SK-N-SH treated with all-trans-retinoic acid at 6 μM for 48 hours (cell line): ENCODE measurements at regions not wholly inside any gene's neighbourhood (a gene's known extent, or its start where the extent isn't known, plus 50 kb on each side); places are given as distances from the start of the nearest gene placed in this dataset.
"Not testable (repeated sequence)": the region's sequence is repeated elsewhere in the genome, so short reads cannot be mapped to it uniquely, and the experiment has no call there.

Experiments
- ATAC-seq: fragments of 200-7000 bp; cut with Tn5 transposase; 3 replicates; pipeline ENCODE4 v1.9.1; 2020; ENCODE audit warnings: mild to moderate bottlenecking, moderate library complexity
- ARNTL ChIP-seq: fragments of 450-650 bp; formaldehyde crosslinking; IDR thresholded peaks from 2 replicates; pipeline ENCODE4 v1.5.0; 2020; ENCODE audit warnings: low read depth, mild to moderate bottlenecking, moderate library complexity, borderline replicate concordance
- BACH2 ChIP-seq: fragments of 250-450 bp; sonication (Bioruptor Pico); IDR thresholded peaks from 2 replicates; pipeline ENCODE4 v1.9.0; 2021; ENCODE audit warnings: mild to moderate bottlenecking, borderline replicate concordance
- CSDC2 ChIP-seq: fragments of 250-450 bp; sonication (Bioruptor Pico); IDR thresholded peaks from 2 replicates; pipeline ENCODE4 v1.5.0; 2020; ENCODE audit warnings: mild to moderate bottlenecking, moderate library complexity
- GLIS3 ChIP-seq: fragments of 250-450 bp; sonication (Bioruptor Pico); IDR thresholded peaks from 2 replicates; pipeline ENCODE4 v1.5.0; 2020; ENCODE audit warnings: mild to moderate bottlenecking, moderate library complexity
- ISL1 ChIP-seq: fragments of 250-450 bp; sonication (Bioruptor Pico); IDR thresholded peaks from 2 replicates; pipeline ENCODE4 v2.1.2; 2022; ENCODE audit warnings: mild to moderate bottlenecking, moderate library complexity
- OSR1 ChIP-seq: fragments of 250-450 bp; sonication (Bioruptor Pico); IDR thresholded peaks from 2 replicates; pipeline ENCODE4 v1.8.0; 2022; ENCODE audit warnings: moderate library complexity, mild to moderate bottlenecking, inconsistent platforms
- RARB ChIP-seq: fragments of 250-450 bp; sonication (Bioruptor Pico); IDR thresholded peaks from 2 replicates; pipeline ENCODE4 v1.8.0; 2021; ENCODE audit warnings: mild to moderate bottlenecking, moderate library complexity
- TCF4 ChIP-seq: fragments of 250-450 bp; sonication (Bioruptor Pico); IDR thresholded peaks from 2 replicates; pipeline ENCODE4 v1.8.0; 2021; ENCODE audit warnings: mild to moderate bottlenecking, moderate library complexity, borderline replicate concordance
- TOX ChIP-seq: fragments of 250-450 bp; sonication (Bioruptor Pico); IDR thresholded peaks from 2 replicates; pipeline ENCODE4 v1.8.0; 2021; ENCODE audit warnings: mild to moderate bottlenecking, moderate library complexity, borderline replicate concordance
- ZC3H10 ChIP-seq: fragments of 250-450 bp; sonication (Bioruptor Pico); IDR thresholded peaks from 2 replicates; pipeline ENCODE4 v1.5.1; 2021; ENCODE audit warnings: mild to moderate bottlenecking, moderate library complexity
- ZFP3 ChIP-seq: fragments of 250-450 bp; sonication (Bioruptor Pico); IDR thresholded peaks from 2 replicates; pipeline ENCODE4 v1.5.0; 2020; ENCODE audit warnings: mild to moderate bottlenecking, moderate library complexity
- ZFP30 ChIP-seq: fragments of 450-650 bp; formaldehyde crosslinking; IDR thresholded peaks from 2 replicates; pipeline ENCODE4 v1.5.0; 2022; ENCODE audit warnings: mild to moderate bottlenecking, moderate library complexity
- ZNF565 ChIP-seq: fragments of 450-650 bp; formaldehyde crosslinking; conservative IDR thresholded peaks from 2 replicates; pipeline ENCODE4 v1.5.0; 2020; ENCODE audit warnings: low read depth, mild to moderate bottlenecking, moderate library complexity
- TF ChIP-seq, protein P1 (sequence below): fragments of 250-450 bp; sonication (Bioruptor Pico); IDR thresholded peaks from 2 replicates; pipeline ENCODE4 v1.8.0; 2021; ENCODE audit warnings: low read depth, mild to moderate bottlenecking, moderate library complexity, borderline replicate concordance
- TF ChIP-seq, protein P2 (sequence below): fragments of 250-450 bp; sonication (Bioruptor Pico); IDR thresholded peaks from 2 replicates; pipeline ENCODE4 v1.5.1; 2020; ENCODE audit warnings: low read depth, mild to moderate bottlenecking, moderate library complexity
- TF ChIP-seq, protein P3 (sequence below): fragments of 250-450 bp; sonication (Bioruptor Pico); IDR thresholded peaks from 2 replicates; pipeline ENCODE4 v1.5.0; 2020; ENCODE audit warnings: mild to moderate bottlenecking, moderate library complexity
- TF ChIP-seq, protein P4 (sequence below): fragments of 250-450 bp; sonication (Bioruptor Pico); IDR thresholded peaks from 2 replicates; pipeline ENCODE4 v1.8.0; 2020; ENCODE audit warnings: mild to moderate bottlenecking, moderate library complexity, borderline replicate concordance
- TF ChIP-seq, protein P5 (sequence below): fragments of 250-450 bp; sonication (Bioruptor Pico); IDR thresholded peaks from 2 replicates; pipeline ENCODE4 v1.5.1; 2021; ENCODE audit warnings: mild to moderate bottlenecking, moderate library complexity

DNA sequence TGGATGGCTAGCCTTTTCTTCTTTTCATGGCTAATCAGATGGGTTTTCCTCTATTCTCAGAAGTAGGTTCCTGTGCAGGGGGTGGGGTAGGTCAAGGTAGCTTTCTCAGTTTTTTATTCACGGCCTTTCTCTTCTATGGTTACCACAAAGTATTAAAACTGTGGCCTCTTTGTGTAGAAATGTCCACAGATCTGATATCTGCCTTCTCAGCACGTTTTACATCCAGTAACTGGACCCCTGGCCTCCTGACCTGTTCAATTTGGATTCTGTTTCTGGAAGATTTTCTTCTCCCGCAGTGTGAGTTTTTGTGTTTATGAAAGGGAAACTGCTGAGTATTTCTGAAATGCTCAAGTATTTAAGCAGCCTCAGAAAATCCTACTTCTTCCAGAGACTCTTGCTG, 688.5 kb downstream of the RAPGEF2 start:
- ATAC-seq, result no peak
- TF ChIP-seq ZNF565 (CRISPR knock-in tag), result no peak
- no peak for TF ChIP-seq BACH2 (CRISPR knock-in tag)
- TF ChIP-seq ISL1, result no peak
- TF ChIP-seq ARNTL (CRISPR knock-in tag), result no peak
- TF ChIP-seq, protein P1, sequence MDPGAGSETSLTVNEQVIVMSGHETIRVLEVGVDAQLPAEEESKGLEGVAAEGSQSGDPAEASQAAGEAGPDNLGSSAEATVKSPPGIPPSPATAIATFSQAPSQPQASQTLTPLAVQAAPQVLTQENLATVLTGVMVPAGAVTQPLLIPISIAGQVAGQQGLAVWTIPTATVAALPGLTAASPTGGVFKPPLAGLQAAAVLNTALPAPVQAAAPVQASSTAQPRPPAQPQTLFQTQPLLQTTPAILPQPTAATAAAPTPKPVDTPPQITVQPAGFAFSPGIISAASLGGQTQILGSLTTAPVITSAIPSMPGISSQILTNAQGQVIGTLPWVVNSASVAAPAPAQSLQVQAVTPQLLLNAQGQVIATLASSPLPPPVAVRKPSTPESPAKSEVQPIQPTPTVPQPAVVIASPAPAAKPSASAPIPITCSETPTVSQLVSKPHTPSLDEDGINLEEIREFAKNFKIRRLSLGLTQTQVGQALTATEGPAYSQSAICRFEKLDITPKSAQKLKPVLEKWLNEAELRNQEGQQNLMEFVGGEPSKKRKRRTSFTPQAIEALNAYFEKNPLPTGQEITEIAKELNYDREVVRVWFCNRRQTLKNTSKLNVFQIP (CRISPR knock-in tag), result no peak
- TF ChIP-seq, protein P2, sequence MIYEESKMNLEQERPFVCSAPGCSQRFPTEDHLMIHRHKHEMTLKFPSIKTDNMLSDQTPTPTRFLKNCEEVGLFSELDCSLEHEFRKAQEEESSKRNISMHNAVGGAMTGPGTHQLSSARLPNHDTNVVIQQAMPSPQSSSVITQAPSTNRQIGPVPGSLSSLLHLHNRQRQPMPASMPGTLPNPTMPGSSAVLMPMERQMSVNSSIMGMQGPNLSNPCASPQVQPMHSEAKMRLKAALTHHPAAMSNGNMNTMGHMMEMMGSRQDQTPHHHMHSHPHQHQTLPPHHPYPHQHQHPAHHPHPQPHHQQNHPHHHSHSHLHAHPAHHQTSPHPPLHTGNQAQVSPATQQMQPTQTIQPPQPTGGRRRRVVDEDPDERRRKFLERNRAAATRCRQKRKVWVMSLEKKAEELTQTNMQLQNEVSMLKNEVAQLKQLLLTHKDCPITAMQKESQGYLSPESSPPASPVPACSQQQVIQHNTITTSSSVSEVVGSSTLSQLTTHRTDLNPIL, result no peak
- TF ChIP-seq, protein P3, sequence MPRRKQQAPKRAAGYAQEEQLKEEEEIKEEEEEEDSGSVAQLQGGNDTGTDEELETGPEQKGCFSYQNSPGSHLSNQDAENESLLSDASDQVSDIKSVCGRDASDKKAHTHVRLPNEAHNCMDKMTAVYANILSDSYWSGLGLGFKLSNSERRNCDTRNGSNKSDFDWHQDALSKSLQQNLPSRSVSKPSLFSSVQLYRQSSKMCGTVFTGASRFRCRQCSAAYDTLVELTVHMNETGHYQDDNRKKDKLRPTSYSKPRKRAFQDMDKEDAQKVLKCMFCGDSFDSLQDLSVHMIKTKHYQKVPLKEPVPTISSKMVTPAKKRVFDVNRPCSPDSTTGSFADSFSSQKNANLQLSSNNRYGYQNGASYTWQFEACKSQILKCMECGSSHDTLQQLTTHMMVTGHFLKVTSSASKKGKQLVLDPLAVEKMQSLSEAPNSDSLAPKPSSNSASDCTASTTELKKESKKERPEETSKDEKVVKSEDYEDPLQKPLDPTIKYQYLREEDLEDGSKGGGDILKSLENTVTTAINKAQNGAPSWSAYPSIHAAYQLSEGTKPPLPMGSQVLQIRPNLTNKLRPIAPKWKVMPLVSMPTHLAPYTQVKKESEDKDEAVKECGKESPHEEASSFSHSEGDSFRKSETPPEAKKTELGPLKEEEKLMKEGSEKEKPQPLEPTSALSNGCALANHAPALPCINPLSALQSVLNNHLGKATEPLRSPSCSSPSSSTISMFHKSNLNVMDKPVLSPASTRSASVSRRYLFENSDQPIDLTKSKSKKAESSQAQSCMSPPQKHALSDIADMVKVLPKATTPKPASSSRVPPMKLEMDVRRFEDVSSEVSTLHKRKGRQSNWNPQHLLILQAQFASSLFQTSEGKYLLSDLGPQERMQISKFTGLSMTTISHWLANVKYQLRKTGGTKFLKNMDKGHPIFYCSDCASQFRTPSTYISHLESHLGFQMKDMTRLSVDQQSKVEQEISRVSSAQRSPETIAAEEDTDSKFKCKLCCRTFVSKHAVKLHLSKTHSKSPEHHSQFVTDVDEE, result no peak
- TF ChIP-seq TOX, result no peak
- no peak for TF ChIP-seq ZFP3 (CRISPR knock-in tag)
- no peak for TF ChIP-seq ZC3H10 (CRISPR knock-in tag)
- TF ChIP-seq, protein P4, sequence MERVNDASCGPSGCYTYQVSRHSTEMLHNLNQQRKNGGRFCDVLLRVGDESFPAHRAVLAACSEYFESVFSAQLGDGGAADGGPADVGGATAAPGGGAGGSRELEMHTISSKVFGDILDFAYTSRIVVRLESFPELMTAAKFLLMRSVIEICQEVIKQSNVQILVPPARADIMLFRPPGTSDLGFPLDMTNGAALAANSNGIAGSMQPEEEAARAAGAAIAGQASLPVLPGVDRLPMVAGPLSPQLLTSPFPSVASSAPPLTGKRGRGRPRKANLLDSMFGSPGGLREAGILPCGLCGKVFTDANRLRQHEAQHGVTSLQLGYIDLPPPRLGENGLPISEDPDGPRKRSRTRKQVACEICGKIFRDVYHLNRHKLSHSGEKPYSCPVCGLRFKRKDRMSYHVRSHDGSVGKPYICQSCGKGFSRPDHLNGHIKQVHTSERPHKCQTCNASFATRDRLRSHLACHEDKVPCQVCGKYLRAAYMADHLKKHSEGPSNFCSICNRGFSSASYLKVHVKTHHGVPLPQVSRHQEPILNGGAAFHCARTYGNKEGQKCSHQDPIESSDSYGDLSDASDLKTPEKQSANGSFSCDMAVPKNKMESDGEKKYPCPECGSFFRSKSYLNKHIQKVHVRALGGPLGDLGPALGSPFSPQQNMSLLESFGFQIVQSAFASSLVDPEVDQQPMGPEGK, result no peak
- no peak for TF ChIP-seq ZFP30
- no peak for TF ChIP-seq OSR1 (CRISPR knock-in tag)
- TF ChIP-seq GLIS3 (CRISPR knock-in tag), result no peak
- TF ChIP-seq, protein P5, sequence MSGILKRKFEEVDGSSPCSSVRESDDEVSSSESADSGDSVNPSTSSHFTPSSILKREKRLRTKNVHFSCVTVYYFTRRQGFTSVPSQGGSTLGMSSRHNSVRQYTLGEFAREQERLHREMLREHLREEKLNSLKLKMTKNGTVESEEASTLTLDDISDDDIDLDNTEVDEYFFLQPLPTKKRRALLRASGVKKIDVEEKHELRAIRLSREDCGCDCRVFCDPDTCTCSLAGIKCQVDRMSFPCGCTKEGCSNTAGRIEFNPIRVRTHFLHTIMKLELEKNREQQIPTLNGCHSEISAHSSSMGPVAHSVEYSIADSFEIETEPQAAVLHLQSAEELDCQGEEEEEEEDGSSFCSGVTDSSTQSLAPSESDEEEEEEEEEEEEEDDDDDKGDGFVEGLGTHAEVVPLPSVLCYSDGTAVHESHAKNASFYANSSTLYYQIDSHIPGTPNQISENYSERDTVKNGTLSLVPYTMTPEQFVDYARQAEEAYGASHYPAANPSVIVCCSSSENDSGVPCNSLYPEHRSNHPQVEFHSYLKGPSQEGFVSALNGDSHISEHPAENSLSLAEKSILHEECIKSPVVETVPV (CRISPR knock-in tag), result no peak

DNA sequence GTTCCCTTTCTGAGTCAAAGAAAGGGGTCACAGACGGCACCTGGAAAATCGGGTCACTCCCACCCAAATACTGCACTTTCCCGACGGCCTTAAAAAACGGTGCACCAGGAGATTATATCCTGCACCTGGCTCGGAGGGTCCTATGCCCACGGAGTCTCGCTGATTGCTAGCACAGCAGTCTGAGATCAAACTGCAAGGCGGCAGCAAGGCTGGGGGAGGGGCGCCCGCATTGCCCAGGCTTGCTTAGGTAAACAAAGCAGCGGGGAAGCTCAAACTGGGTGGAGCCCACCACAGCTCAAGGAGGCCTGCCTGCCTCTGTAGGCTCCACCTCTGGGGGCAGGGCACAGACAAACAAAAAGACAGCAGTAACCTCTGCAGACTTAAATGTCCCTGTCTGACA, 701.7 kb downstream of the RAPGEF2 start:
- ATAC-seq, result not testable (repeated sequence)

DNA sequence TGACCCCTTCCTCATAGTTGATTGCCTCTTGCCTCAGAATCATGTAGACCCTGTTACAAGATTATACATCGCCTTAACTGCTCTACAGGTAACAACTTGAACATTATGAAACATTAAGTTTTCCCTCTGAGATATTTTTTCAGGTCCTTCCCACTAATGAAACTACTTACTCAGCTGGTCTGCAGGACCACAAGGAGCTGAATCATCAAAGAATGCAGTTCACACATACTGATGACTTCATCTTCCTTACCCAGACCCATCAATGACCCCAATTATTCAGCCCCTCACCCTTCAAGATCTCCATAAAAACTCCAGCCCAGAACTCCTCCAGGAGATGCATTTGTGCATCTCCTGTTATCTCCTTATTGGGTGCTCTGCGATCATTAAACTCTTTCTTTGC, 720.9 kb downstream of the RAPGEF2 start:
- TF ChIP-seq RARB (CRISPR knock-in tag) (no peak), TCF4 (CRISPR knock-in tag) (no peak), CSDC2 (CRISPR knock-in tag) (no peak), ISL1 (no peak), BACH2 (CRISPR knock-in tag) (no peak)
- TF ChIP-seq, protein P3, result no peak
- no peak for ATAC-seq
